Islet of Langerhans (tissue), 1 donor: ENCODE measurements at regions not wholly inside any gene's neighbourhood (a gene's known extent, or its start where the extent isn't known, plus 50 kb on each side); places are given as distances from the start of the nearest gene placed in this dataset.
"Not testable (repeated sequence)": the region's sequence is repeated elsewhere in the genome, so short reads cannot be mapped to it uniquely, and the experiment has no call there.

Experiments used
- FAIRE-seq: peaks from one replicate; lab custom pipeline; 2011; peaks lifted over from hg19 to GRCh38; lab: Jason Lieb, UNC

DNA sequence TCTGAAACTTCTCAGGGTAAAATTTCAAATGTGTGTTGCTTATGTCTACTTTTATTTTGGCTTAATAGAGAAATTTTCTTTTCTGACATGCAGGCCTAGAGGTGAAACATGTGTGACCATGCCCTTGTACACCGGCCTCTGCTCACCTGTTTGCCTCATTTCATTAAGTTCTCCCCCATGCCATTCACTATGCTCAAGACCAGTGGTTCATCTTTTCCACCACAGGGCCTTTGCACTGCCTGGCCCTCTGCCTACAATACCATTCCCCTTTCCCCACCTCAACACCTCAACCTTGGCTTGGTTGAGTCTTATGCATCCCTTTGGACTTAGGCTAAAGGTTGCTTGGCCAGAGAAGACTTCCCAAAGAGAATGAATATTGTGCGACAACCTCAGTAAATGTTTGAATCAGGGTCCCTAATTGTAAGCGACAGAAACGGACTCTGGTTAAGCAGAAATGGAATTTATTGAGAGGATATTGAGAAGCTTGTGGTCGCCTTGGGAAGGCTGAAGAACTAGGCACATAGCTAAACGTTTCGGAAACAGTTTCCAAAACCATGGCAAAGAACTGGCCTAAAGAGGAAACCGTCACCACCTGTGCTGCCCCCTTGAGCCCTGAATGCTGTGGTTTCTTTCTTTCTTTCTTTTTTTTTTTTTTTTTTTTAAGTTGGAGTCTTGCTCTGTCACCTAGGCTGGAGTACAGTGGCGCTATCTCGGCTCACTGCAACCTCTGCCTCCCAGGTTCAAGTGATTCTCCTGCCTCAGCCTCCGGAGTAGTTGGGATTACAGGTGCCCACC is 152.2 kb downstream of the SOX4 start:
- no peak for FAIRE-seq

DNA sequence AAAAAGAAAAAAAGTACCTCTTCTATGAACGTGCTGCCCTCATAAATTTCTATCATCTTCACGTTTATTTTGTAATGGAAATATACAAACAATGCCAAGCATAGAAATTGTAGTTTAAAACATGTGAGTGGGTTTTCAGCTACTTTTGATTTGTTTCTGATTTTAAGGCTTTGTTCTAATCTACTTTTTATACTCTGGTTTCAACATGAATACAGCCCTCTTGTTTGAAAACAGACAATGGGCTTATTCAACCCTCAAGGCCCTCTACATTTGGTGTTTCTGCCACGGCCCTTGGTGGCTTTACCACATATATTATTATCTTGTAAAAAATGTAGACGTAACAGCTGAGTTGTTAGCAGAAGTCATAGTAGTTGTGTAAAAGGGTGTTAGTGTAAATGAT is 153.9 kb downstream of the SOX4 start:
- FAIRE-seq: no peak

DNA sequence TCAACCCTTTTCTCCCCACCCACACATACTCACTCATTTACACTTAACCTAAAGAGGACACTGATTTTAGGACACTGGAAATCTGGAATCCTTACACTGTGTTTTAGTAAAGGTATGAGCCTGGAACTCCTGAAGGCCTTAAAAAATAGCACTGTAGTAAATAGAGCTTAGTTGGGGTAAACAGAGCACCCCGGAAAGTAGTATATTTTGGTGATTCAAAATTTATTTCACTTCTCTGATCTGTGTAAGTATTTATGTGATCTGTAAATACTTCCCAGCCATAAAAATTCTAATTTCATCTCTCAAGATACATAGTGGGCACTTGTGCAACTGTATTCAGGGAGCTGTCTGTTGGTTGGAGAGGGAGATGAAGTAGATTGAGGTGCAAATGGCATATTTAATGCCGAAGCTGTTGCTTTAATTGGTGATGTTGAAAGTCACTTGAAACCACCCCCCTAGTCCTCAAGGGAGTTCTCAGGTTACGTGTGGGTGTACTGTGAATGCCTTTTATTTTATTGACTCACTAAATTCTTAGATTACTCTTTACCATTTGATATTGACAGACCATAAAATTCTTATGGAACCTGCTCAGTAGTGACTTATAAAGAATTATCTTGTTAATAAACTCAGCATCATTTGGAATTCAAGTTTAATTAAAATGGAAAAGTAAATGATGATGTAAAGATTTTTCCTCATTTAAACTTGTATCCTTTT is 154.9 kb downstream of the SOX4 start:
- FAIRE-seq: no peak

DNA sequence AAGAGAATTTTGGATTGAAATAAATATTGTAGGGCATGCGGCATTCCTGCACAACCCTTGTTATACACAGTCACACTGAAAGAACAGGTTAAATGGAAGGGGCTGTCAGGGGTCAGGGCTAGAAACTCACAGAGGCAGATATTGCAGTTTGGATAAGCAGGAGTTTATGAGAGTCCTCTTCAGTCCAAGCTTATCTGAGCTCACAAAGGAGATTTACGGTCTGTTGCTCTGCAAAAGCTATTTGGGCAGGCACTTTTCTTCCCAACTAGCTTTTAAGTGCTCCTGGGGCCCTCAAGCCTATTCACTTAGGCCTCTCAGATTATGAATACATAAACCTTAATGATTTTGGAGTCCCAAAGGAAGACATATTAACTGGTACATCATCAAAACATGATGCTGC is 156.2 kb downstream of the SOX4 start:
- FAIRE-seq: no peak

DNA sequence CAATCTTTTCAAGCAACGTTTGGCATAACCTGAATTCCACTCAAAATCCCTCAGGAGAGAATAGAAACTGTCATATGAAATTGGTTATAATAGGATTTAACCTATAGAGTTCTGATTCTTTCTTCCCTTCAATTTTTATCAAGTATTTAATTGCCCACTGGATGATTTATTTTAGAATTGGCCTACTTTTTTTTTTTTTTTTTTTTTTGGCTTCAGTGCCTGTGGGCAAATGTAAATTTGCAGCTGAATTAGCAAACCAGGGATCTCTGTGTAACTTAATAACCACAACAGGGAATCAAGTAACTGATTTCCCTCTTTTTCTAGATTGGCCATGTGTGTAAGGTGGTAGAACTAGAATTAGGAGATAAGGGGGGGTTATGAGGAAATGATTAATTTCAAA is 157.0 kb downstream of the SOX4 start:
- no peak for FAIRE-seq

DNA sequence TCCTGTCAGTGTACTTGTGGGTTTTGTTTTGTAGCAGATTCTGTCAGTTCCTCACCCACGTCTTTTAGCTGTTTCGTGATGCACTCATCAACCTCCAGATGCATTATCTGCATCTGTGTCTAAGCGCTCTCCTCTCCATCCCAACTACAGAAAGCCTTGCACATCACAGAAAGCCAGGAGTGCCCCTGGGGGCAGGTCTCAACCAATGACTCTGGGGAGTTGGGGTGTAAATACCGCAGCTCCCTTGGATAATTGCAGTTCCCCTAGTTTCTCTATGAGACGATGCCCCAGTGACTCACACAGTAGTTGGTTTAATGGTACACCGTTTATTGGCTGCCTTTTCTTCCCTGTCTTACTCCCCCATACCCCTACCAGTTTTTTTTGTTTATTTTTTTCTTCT is 158.1 kb downstream of the SOX4 start:
- no peak for FAIRE-seq

DNA sequence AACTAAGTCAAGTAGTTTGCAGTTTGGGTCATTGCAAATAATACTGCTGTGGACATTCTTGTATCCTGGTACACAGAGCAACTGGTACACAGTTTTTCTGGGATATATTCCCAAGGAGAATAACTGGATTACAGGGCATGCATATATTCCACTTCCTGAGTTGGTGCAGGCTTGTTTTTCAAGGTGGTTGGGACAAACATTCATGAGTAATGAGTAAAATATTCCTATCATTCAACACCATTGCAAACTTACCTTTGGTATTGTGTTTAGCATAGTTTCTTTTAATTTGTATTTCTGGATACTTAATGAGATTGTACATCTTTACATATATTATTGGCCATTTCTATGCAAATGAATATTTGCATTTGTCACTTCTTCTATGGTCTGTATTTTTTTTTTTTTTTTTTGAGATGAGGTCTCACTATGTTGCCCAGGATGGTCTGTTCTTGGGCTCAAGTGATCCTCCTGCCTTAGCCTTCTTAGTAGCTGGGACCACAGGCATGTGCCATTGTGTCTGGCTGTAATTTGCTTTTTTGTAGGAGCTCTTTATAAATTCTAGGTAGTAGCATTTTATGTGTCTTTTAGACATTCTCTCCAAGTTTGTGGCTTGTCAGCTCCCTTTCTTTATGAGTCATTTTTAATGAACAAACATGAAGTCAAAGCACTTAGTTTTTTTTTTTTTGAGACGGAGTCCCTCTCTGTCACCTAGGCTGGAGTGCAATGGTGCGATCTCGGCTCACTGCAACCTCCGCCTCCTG is 158.7 kb downstream of the SOX4 start:
- no peak for FAIRE-seq

DNA sequence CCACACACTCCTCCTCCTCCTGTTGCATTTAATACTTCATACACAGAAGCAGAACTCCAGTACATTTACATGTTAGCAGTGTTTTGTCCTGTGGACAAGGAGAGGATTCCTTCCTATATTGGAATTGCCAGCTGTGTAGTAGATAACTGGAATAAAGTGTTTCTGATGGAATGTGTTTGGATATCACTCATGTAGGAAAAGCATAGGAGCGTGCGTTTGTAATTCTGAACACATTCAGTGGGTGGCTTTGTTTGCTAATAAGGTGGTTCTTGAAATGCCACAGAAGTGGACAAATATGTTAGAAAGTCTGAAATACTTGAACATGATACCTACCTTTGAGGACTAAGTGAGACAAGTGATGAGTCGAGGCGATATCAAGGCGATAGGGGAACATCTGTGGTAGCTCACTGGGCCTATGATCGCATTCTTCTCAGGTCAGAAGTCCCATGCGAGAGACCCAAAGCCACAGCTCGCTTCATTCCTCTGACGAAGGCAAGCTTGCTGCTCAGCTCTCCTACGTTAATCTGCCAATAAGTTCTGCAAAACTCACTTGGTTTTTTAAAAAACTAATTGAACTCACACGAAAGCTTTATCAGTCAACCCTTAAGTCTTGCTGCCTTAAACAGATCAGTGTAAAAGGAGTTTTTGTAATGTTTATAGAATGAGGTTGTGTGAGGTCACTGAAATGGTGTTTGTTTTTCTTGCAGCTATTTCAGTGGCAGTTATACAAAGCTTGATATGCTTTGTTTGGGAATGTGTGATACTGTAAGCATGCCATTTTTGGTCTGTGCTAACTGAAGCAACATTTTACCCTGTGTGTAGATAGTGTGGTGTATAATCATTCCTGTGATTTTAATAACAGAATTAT is 159.9 kb downstream of the SOX4 start:
- FAIRE-seq: no peak

DNA sequence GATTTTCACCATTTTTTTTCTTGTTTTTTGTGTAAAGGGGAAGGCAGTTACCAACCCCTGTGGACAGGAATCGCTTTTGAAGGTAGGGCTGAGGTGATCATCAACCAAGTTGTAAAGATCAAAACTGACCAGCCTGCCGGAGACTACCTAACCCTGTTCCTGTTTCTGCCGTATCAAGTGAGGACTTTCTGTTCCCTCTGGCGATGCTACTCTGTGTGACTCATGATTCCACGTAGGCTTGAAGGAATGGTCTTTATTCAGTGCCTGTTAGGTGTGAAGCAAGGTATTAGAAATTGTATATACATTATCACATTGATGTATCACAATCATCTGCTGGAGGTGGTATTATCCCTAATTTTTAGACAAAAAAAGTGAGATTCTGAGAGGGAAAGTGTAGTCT is 161.3 kb downstream of the SOX4 start:
- no peak for FAIRE-seq

DNA sequence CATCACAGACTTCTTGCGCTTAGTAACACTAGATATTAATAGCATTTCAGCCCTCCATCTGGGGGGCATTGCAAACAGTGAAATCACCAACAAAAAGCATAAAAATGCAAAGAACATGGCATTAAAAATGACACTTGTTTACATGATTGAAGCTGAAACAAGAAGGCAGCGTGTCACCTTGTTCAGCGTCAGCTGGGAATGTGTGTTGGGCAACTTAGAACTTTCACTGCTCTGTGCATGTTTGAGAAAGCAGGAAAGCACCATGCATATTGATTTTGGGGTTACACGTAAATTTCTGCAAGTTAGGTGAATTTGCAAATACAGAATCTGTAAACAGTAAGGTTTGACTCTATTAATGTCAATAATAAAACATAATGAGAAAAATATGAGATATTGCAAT is 162.9 kb downstream of the SOX4 start:
- FAIRE-seq: no peak

DNA sequence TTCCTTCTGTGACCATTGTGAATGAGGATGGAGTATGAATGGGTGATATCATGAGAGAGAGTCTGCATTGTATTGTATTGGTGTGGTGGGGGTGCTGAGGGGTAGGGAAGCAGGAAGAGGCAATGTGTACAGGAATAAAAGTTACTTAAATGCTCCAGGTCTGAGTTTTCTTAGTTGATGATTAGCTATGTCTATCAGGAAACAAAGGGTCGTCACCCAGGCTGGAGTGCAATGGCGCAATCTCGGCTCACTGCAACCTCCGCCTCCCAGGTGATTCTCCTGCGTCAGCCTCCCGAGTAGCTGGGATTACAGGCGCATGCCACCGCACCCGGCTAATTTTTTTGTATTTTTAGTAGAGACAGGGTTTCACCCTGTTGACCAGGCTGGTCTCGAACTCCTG is 163.8 kb downstream of the SOX4 start:
- FAIRE-seq: not testable (repeated sequence)

DNA sequence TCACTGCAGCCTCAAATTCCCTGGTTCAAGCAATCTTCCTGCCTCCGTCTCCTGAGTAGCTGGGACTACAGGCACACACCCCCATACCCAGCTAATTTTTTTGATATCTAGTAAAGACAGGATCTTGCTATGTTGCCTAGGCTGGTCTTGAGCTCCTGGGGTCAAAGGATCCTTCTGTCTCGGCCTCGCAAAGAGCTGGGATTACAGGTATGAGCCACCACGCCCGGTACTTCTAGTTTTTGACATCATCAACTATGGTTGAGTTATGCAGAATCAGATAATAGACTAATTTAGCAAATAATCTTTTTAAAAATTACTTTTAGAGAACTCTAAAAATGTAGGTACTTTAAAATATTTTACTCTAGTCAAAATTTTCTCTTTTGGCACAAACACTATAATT is 166.2 kb downstream of the SOX4 start:
- FAIRE-seq: no peak

DNA sequence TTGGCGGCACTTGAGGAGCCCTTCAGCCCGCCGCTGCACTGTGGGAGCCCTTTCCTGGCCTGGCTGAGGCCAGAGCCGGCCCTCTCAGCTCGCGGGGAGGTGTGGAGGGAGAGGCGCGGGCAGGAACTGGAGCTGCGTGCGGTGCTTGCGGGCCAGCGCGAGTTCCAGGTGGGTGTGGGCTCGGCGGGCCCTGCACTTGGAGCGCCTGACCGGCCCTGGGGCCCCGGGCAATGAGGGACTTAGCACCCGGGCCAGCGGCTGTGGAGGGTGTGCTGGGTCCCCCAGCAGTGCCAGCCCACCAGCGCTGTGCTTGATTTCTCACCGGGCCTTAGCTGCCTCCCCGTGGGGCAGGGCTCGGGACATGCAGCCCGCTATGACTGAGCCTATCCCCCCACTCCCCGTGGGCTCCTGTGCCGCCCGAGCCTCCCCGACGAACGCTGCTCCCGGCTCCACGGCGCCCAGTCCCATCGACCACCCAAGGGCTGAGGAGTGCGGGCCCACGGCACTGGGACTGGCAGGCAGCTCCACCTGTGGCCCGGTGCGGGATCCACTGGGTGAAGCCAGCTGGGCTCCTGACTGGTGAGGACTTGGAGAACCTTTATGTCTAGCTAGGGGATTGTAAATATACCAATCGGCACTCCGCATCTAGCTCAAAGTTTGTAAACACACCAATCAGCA is 167.6 kb downstream of the SOX4 start:
- not testable (repeated sequence) for FAIRE-seq

DNA sequence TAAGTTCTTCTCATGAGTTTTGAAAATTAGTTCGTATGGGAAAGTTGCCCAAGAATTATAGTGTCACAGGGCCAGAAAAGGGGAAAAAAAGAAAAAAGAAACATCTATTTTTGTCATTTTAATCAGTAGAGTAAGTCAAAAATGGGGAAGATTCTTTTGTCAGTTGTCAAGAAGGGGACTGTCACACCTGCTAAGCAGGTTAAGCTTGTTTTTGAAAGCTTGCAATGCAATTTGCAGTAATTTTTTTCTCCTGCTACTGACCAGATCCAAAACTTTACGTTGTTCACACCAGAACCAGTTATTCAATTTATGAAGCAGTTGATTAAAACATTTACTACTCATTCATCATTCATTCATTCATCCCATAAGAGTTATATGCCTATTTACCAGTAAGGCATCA is 171.4 kb downstream of the SOX4 start:
- no peak for FAIRE-seq

DNA sequence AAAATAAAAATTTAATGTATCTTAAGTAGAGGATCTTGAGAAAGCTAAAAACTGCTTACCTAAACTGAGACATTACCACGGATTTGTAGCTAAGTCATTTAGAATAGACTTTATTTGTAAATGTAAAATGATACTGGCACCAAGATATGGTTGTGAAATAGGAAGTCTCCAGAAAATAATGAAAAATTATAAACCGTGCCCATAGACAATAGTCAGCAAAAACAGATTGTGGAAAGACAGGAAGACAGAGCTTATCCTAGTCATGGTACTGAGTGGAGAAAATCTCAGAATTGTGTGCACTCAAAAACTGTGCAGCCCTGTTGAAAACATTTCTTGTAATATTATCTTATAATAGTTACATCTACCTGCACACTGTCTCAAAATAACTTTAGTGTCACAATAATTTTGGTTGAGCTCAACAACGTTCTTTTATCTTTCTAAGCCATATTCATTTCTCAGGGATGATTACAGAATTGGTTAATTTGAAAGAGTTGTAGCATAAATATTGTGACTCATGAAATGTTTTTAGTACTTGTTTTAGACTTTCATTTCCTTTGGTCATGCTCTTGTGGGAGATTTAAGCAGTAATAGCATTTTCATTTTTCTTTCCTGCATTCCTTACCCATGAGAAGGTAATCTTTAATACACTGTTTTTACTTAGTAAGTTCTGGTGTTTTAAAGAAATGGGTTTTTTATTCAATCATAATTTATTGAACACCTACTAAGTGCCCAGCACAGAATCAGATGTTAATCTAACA is 174.5 kb downstream of the SOX4 start:
- FAIRE-seq: no peak

DNA sequence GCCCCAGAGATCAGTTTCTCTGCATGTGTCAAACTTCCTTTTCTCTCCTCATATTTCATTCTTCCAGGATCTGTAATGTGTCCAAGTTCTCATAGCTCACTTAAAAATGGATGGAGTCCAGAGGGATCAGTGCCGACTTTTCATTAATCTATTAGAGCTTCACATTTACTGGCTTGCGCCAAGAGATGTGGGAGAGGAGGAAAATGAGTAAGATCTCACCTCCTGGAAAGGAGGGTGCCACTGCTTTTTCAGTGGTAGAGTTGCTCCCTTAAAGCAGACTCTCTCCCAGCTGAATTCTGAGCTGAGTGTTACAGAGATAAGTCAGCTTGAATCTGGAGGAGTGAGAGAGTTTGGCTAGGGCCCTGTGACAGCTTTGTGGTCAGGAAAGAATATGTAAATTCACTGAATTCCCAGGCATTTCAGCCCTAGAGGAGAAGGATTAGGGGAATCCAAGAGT is 175.9 kb downstream of the SOX4 start:
- no peak for FAIRE-seq

DNA sequence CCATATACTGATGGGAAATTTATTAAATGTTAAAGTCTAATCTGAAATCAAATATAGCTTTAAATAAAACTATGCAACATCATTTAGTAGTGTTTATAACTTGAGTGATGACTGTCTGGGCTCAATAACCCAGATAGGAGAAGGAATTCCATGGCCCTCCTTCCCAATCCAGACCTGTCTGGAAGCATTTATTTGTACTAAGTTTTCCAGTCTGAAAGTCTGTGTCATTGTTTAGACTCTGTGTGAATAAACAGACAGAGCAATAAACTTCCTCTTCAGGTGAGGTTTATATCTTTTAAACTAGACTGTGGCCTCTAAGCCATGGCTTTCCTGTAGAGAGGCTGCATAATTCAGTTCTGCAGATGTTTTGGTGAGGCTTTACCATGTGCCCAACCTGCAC is 176.4 kb downstream of the SOX4 start:
- no peak for FAIRE-seq

DNA sequence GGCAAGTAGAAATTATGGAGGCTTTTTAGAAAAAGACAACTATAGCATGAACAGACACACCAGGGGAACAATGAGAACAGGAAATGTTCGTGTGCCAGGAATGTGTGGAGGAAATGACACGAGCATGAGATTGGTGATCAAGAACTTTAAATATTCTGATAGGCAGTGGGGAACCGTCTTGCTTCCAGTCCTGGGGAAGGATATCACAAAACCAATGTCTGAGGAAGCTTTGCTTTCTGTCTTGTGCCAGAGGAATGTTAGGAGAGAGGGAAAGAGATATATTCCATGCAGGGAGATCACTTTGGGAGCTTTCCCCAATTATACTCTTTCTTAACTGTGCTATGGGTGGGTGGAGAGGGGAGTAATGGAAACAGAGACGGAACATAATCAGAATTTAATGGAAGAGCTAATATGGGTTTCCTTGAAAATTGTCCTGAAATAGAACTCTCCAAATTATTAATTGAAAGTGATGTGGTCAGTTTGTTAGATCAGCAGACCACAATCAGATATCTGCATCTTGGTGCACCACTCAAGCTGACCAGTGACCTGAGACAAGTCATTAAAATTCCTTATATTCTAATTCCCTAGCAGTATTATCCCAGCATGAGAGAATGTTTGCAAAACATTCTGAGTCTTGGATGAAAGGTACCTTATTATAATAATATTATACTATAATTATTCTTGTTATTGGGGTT is 178.2 kb downstream of the SOX4 start:
- FAIRE-seq: no peak

DNA sequence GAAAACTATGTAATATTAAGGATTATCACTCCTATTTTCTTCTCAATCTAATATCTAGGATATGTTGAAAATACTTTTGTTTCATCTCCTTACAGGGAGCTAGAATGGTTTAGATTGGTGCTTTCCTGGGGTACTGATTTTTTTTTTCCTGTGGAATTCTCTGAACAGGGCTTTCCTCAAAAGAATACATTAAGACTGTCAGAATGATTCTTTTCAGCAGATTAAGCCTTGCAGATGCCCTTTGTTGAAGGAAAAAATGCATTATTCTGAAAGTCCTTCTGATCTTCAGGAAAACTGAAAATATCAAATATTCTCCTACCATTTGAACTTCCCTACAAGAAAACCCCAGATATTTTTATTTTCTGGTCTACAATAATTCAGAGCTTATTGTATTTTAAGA is 178.9 kb downstream of the SOX4 start:
- FAIRE-seq: no peak

DNA sequence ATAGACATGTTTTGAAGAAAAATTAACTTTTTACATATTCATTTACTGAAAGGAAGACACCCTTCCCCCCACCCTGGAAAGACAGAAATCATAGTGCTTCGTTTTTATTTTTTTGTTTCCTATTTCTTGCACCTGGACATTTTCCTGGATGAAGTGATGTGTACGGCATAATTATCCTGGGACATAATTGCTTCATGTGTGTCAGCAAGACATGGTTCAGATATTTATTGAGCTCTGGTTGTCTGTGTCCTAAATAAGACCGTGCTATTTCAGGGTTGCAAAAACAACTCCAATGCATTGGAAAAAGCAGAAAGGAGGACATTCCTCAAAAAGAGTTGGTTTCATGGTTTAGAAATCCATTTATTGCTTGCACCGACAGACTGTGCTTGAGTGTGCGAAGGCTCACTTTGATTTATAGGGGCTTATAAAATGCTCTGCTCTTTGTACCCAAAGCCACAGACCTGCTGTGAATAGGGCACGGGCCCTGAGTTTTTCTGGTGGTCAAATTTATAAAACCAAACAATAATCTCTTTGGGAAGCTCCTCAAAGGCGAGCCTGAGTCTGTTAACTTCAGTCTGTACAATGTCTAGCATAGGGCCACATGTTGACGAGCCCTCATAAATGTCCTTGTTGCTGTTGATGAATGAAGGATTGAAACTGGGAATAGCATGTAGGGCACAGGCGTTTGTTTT is 179.5 kb downstream of the SOX4 start:
- no peak for FAIRE-seq
